Stimulated activated CD8-positive, alpha-beta memory T cell treated with anti-CD3 and anti-CD28 coated beads, Interleukin-7, amount 100 ng/mL, for 48 hours (primary cell): ENCODE measurements at regions not wholly inside any gene's neighbourhood (a gene's known extent, or its start where the extent isn't known, plus 50 kb on each side); places are given as distances from the start of the nearest gene placed in this dataset.
"Not testable (repeated sequence)": the region's sequence is repeated elsewhere in the genome, so short reads cannot be mapped to it uniquely, and the experiment has no call there.

Source experiments
- DNase-seq, 2 donors: peaks; one replicate each; pipeline ENCODE4 v3.0.0-alpha.2; 2020; ENCODE audit warnings: low read depth in 1 of 2; ENCODE audit errors: extremely low read depth in 1 of 2

- peak in 1 of 2 donors; percentile 15 for DNase-seq
Observed at GRCh38 chr2:143936848-143937722, 582.8 kb downstream of the ZEB2 start.

GRCh38 chr2:143936538-143936847 is 583.4 kb downstream of the ZEB2 start:
- no peak for DNase-seq

GRCh38 chr2:143935482-143935752 is 584.5 kb downstream of the ZEB2 start:
- no peak for DNase-seq

DNA sequence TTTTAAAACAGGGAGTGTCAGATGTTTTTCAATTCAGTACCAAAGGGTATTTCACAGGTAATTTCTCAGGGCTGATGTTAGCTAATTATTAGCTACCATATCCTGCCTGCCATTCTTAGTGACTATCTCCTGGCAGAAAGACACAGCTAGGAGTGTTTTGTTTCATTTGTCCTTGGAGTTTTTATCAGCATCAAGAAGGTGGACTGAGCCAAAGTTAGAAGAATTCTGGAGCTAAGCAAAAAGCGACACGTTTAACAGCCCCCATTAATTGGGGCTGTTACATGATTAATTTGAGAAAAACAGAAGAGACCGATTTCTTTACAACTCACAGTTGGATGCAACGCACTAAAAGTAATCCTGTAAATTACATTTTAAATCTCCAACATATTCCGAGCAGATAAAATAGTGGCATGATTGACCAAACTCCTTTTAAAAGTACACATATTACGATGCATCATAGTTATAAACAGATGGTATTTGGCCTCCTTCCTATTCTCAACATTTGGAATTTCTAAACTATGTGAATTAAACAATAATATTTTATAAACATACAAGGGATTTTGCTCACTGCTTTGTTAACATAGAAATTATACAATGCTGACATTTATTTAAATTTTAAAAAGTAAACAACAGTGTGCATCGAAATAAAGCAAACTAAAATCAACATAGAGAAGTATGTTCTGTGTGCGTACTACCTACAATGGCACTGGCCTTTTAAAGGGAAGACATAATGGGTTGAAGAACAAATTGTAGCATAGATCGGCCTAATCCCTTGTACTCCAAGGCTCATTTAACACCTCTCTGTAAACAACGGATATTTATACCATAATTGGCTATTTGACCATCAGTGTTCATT is 585.1 kb downstream of the ZEB2 start:
- DNase-seq: no peak

DNA sequence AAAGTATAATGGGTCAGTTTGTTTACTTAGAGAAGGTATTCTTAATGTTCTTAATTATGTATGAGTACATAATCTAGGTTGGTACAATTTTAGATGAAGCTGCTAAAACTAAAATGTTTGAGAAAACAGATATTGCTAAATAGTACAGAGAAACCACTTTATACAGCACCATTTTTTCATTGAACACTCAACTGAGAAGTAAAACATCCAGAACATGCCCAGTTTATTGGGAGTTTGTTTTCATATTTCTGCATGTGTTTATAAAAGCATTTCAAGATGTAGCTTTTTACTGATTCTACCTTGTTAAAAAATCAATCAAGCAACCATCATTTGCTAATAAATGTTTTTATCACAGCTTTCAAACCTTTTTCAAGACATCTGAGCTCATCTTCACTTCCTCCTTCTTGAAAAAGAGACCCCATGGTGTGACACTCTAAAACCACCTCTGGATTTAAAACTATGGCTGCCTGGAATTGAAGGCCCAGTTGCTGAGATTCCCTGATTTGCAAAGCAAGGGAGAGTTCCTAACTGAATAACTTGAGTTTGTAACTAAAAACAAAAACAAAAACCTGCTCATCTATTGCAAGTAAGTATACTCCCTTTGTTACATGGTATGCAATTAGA is 585.9 kb downstream of the ZEB2 start:
- DNase-seq: no peak

DNA sequence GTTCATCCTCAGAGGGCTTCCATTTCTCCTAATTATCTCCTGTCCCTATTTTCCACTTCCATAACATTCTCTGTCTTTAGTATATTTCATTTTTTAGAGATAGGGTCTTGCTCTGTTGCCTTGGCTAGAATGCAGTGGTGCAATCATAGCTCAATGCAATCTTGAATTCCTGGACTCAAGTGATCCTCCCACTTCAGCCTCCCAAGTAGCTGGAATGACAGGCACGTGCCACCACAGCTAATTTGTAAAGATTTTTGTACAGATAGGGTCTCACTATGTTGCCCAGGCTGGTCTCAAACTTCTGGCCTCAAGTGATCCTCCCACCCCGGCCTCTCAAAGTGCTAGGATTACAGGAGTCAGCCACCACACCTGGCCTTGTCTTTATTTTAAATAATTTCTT is 589.0 kb downstream of the ZEB2 start:
- DNase-seq: no peak

DNA sequence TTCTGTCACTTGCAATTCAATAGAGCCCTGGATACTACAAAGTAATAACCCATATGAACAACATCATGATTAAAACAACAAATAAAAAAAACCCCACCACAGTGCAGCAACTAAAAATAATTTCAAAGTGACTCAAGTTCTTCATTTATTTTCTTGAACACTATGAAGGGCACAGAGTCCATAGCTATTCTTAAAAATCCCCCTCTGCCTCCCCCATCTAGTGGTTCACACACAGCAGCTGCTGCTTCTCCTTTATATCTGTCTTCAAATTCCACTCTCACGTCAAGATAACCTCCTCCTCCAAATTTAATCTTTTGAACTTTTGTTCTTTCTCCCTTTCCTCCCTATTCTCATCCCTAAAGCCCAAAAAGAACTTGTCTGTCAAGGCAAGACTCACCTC is 591.3 kb downstream of the ZEB2 start:
- DNase-seq: no peak

DNA sequence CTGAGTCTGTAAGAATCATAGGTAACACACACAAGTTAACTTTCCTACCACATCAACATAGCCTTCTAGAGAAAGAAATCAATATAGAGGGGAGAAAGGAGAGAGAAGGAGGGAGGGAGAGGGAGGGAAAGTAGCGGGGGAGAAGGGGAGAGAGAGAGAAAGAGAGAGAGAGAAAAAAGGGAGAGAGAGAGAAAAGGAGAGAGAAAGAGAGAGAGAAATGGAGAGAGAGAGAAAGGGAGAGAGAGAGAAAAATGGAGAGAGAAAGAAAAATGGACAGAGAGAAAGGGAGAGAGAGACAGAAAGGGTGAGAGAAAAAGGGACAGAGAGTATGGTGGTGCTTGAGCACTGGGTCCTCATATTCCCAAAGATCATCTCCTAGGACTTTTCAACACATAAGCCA is 591.7 kb downstream of the ZEB2 start:
- DNase-seq: no peak

DNA sequence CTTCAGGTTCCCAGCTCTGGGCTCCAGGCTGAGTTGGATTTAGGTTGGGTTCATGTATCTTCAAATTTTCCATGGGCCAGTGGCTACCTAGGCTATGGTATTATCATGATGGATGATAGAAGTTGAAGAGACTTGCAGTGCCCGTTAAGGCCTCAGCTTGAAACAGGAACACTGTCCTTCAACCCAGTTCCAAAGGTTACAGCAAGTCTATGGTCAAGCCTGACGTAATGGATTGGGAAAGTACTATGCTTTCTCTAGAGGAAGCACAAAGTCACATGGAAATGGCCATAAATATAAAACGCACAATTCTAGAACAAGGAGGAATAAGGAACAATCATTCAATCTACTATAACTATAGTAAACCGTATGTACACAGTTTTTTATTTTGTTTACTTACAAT is 593.2 kb downstream of the ZEB2 start:
- no peak for DNase-seq

GRCh38 chr2:143922261-143922830 is 597.6 kb downstream of the ZEB2 start:
- DNase-seq: not testable (repeated sequence)

- no peak for DNase-seq
Observed at GRCh38 chr2:143918465-143918989, 601.4 kb downstream of the ZEB2 start.

- DNase-seq: no peak
Observed at GRCh38 chr2:143916781-143917180, 603.1 kb downstream of the ZEB2 start.

DNA sequence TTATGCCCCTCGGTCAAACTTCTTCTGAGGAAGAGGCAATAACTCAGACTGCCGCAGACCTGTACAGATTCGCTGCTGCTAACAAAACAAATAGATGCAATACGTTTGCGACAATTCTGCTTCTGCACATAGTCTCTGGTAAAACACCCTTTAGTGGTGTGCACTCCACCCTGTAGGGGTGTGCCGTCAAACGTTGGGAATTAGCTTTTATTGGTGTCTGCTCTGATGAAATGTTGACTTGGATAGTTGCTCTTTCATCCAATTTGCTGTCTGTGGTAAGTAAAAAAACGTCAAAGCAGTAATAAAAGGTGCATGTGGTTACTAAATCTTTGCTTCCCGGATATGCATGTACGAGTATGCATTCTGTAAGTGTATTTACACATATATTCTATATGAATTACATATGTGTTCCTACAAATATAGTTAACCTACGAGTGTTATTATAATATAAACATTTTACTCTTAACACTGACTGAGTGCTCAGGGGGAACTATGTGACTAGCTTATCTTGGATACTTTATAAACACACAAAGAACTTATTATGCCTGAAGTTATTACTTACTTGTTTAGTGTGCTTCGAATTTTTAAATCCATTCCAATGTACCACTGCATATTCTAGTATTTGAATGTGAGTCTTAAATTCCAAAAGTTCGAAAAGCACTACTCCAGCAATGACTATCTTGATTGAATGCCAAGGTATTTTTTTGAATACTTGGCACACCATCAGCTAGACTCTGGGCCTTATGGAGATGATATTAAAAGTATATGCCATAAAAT is 610.2 kb downstream of the ZEB2 start:
- no peak for DNase-seq

DNA sequence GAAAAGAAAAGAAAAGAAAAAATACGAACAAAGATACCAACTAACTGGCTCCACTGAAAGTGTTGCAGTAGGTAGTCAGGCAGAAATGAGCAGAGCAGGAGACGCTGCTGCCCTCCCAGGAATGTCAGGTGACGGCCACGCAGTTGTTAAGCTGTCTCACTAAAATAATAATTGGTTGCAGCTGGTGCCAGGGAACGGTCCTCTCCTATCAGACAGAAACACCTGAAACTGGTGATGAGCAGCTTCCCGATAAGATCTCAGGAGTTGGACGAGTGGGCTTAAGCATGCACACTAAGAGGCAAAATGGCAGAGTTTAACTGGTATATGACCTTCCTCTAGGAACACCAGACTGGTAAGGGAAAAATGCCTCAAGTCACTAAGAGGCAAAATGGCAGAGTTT is 611.1 kb downstream of the ZEB2 start:
- DNase-seq: no peak

DNA sequence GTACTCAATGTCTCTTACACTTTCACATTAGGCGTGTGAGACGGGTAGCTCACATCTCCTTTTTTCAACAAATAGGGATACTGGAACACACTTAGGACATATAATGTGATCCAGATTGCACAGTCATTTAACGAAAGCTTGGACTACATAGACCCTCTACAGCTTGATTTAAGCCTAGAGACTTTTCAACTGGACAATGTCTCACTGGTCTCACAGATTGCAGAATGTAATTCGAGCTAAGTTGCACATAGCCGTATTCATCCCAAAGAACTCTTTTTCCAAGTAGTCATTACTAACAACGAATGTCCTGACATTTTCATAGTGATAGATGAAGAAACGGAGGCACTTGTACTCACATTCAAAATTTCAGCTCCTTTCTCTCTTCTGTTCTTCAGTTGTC is 612.1 kb downstream of the ZEB2 start:
- no peak for DNase-seq

- no peak for DNase-seq
Observed at GRCh38 chr2:143906850-143907249, 613.1 kb downstream of the ZEB2 start.

DNA sequence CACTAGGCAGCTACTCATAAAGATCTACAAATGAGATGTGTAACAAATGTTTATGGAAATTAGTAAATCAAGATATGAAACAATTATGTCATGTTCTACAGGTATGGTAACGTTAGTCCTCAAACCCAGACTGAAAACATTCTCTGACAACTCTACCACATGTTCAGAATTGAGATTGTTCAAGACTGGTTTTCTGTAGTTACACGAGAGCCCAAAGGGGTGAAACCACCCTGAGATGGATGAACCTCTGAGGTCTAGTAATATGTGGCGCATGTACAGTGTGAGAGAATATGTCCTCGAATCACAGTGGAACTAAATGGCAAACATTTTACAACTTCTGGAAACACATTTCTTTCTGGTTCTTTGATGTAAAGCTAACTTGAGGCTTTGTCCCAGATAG is 614.3 kb downstream of the ZEB2 start:
- no peak for DNase-seq

DNA sequence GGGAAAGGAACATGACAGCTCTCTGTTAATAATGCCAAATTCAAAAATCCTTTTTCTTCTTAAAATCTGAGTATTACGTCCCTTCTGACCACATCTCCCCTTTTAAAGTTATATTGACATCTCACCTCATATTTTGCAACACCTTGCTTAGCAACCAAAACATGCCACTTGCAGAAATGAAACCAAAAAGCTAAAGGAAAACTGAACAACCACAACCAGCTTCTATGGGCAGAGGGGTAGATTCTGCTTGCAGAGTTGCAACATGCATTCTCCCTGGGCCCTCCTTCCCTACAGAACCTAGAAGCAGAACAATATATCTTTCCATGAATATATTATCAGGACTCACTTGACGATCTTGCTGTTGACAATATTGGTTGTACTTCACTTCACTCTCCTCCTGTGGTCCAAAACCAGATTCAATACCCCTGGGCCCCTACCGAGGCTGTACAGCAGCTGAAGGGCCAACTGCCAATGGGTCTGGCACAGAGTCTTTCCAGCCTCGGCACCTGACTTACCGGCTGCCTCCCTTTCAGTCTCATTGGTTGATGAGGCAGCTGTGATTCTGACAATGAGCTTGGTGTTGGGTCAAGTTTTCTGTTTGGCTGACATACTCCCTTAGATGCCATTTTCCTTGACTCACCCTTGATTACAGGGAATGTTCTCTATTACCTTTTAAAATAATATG is 616.6 kb downstream of the ZEB2 start:
- DNase-seq: no peak

GRCh38 chr2:143901185-143901842 is 618.6 kb downstream of the ZEB2 start:
- no peak for DNase-seq

GRCh38 chr2:143899987-143900386 is 619.9 kb downstream of the ZEB2 start:
- DNase-seq: no peak
